Left lobe of liver (tissue), 2 donors: ENCODE measurements at regions not wholly inside any gene's neighbourhood (a gene's known extent, or its start where the extent isn't known, plus 50 kb on each side); places are given as distances from the start of the nearest gene placed in this dataset.

ENCODE experiments used
- ATAC-seq: fragments of 200-7000 bp; cut with Tn5 transposase; one replicate; pipeline ENCODE4 v1.9.1; 2020; ENCODE audit warnings: mild to moderate bottlenecking, moderate library complexity
- DNase-seq: peaks from one replicate; pipeline ENCODE4 v3.0.0-alpha.2; 2020; ENCODE audit warnings: low spot score
- donor health status: DM: no; HTN: no; CAD: no; lungs with moderate emphysema.
- donor health status: DM: no; HTN: yes; CAD: no.

DNA sequence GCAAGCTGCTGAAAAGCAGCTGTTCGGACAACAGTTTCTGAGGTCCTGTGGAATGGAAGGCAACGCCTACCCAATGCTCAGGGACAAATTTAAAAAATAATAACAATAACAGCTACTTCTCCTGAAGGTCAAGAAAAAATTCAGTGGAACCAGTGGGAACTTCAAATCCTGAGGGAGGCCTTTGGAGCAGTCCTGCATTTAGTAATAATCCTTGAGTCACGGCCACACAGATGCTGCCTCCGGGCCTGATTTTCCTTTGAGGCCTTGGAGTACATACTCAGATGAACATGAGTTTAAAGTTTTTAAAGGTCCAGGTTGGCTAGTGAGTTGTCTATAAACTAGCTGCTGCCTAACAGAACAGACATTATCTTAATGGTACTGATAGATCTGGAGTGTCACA lies 268.0 kb downstream of the MSRB3 start:
- ATAC-seq = no peak
- no peak for DNase-seq

DNA sequence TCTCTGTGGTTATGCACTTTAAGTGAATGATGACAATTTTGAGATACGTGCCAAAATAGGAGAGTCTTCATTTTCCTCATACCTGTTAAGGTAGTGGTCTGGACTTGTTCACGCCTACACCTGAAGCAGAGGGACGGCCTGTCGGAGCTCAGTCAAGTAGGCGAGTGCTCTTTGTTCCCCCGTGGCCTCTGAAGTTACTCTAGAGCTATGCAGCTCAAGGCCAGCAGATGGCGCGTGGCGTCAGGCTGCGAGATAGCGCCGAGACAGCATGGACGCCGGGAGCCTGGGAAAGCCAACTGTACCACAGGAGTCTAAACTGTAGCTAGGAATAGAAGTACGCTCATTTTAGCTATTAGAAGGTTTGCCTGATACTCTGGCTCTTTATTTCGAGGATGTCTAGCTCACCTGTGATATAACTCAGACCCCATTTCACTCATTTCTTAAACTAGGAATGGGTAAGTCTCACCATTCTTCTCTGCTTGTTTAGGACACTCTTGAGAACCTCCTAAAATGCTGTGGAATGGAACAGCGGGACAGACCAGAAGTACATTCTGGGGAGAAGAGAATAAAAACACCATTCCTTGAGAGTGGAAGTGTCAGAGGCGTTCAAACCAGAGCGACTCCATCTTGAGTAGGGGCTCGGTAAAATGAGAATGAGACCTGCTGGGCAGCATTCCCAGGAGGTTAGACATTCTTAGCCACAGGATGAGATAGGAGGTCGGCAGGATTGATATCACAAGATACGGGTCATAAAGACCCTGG lies 267.4 kb upstream of the HMGA2 start:
- DNase-seq (peak; percentile 77), ATAC-seq (peak; percentile 100)

DNA sequence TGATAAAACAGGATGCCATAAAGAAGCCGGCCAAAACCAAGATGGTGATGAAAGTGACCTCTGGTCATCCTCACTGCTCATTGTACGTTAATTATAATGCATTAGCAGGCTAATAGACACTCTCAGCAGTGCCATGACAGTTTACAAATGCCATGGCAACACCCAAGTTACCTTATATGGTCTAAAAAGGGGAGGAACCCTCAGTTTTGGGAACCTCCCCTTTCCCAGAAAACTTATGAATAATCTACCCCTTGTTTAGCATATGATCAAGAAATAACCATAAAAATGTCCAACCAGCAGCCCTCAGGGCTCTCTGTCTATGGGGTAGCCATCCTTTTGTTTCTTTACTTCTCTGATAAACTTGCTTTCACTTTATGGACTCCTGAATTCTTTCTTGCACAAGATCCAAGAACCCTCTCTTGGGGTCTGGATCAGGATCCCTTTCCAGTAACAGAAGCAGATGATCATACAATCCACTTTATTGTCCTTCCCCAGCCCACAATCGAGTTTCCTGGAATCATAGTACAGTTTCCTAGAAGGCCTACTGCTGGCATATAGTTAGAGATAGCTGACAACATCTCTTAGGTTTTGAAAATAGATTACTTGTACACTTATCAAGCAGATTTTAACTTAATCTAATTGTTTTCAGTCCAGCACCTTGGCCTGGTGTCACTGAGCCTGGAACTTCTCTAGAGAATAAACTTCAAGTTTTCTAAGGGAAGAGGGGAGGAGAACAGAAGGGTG lies 266.7 kb upstream of the HMGA2 start:
- DNase-seq (no peak), ATAC-seq (no peak)

DNA sequence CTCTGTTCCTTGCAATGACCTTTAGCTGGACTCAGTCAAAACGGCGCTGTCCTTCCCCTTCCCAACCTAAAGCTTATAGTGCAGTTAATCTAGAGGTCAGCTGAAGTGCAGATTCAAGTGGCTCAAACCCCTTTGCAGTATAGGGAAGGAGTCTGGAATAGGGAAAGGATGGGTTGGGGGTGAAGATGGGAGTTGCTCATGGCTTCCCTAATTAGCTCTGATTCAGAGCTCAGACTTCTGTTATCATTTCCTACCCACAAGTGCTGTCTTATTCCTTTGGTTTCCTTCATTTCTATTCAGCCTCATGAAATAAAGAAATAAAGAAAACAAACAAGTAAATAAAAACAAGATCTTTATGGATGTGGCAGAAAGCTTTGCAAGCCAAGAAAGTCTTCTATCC lies 264.0 kb upstream of the HMGA2 start:
- ATAC-seq (no peak), DNase-seq (no peak)

DNA sequence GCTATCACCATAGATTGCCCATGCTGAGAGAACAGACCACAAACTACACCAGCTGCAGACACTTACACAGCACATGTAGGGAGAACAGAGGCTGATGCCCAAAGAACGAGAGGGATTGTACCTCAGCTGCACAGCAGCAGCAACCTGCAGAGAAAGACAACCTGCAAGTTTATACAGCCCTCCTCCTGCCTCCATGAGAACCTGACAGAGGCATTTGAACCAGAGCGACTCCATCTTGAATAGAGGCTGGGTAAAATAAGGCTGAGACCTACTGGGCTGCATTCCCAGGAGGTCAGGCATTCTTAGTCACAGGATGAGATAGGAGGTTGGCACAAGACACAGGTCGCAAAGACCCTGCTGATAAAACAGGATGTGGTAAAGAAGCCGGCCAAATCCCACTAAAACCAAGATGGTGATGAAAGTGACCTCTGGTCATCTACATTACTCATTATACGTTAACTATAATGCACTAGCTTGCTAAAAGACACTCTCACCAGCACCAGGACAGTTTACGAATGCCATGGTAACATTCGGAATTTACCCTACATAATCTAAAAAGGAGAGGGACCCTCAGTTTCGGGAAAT lies 262.4 kb upstream of the HMGA2 start:
- no peak for DNase-seq
- no peak for ATAC-seq

DNA sequence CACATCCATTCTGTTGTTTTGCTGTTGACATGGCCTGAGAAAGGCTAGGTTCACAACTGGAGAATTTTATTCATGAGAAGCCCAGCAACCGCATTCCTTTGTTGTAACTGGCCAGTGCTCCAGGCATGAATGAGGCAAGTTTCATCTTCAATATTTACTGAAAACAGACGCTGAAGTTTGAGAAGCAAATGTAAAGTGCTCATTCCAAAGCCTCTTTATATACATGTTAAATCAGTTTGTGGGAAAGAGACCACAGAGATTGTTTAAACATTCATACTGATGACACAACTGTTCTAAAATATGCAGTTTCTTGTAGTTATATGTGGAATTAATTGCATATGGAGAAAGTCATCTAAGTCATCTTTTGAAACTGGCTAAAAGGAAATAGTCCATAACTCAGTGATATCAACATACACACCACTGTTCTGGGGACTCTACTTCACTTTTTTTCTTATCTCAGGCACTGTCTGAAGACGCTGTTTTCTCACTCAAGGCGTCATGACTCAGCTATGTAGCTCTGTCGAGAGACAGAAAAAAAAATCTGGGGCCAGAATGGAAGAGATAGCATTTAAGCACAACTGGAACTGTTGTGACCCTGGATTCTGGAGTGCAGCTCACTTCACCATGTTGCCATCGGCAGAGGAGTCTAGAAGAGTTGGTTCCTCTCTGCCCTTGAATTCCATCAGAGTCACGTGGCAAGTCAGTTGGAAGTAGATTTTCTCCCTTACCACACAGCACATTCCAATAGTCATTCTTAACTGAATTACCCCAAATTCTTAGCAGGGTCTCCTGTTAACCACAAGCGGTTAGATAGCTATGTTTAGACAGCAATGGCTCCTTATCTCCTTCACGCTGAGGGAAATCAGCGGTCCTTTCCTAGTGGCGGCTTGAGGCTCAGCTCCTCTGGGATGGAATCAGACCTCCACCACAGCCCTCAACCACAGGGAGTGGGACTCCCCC lies 258.4 kb upstream of the HMGA2 start:
- ATAC-seq (no peak), DNase-seq (no peak)

DNA sequence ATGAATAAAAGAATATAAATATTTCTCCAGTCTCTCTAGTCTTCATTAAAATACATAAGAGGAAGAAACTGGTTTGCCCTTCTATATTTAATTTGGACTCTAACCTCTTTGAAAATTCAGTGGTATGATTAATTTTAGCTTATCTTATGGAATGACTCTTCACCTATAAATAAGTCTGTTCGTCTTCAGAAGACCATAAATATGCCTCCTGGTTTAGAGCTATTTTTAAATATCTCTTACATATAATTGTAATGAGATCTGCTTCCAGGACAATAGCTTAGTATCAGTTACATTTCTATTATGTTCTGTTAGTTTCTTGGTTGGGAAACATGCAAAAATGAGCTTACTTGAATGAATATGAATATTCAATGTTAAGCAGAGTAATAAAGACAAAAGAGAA lies 257.5 kb upstream of the HMGA2 start:
- DNase-seq = no peak
- ATAC-seq = no peak

DNA sequence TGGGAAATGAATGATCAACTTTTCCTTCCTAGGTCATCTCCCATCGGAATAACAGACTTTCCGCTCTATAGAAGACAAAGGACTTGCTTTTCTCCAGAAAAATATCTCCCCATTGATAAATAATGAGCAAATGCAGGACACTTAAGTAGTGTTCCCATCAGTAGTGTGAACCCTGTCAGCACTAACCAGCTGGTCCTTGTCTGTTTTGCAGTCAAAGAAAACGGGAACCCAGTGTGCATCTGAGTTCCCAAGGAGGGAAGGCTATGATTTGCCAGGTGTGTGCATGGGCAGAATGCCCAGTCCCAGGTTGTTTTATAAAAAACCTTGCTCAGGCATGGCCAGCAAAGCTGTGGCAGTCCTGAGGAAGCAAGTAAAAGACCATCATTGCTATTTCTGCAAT lies 256.5 kb upstream of the HMGA2 start:
- ATAC-seq (no peak), DNase-seq (no peak)

DNA sequence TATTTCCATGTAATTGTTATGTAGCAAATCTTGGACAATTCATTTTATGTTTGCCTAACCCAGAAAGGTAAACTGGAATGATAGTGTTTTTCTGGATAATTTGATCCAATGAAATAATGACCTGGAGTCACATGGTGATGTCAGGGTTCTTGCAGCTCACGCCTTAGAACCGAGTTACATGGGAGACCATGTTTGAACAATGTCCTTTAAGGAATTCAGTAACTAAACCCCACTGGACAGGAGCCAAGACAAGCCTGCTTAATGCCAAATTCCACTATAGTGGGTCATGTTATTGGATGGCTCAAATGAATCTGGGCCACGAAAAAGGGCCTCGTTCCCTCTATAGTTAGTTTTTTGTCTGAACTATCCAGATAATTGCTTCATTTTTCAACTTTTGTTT lies 255.8 kb upstream of the HMGA2 start:
- no peak for DNase-seq
- ATAC-seq = no peak

DNA sequence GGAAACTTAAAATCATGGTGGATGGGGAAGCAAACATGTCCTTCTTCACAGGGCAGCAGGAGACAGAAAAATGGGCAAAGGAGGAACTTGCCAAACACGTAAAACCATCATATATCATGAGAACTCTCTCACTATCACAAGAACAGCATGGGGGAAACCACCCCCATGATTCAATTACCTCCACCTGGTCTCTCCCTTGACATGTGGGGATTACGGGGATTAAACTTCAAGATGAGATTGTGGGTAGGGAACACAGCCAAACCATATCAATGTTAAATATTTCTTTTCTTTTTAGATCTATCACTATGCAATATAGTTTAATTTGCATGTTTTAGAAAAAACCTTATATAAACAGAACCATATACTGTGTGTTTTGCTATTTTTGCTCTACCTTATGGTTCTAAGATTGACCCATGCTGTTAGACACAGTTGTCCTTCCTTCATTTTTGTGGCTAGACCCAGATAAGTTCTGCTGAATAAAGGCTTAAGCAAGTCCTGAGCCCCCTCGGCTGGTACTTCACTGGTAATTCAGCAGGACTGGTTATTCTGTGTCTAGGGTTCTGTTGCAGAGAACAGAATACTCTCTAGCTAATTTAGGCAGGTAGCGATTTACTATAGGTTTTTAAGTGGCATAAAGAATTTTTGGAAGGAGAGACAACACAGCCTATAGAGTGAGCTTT lies 253.7 kb upstream of the HMGA2 start:
- no peak for DNase-seq
- ATAC-seq = no peak

DNA sequence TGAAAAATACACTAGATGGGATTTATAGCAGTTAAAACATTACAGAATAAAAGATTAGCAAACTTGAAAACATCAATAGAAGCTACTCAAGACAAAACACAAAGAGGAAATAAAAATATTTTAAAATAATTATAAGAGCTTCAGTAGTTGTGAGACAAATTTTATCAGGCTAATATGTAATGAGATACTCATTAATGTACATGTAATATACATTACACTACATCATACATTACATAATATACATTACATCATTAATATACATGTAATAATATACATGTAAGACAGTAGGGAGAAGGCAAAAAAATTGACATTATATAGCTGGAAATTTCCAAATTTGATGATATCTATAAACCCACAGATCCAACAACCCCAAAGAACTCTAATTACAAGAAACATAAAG lies 249.4 kb upstream of the HMGA2 start:
- DNase-seq (no peak), ATAC-seq (no peak)

DNA sequence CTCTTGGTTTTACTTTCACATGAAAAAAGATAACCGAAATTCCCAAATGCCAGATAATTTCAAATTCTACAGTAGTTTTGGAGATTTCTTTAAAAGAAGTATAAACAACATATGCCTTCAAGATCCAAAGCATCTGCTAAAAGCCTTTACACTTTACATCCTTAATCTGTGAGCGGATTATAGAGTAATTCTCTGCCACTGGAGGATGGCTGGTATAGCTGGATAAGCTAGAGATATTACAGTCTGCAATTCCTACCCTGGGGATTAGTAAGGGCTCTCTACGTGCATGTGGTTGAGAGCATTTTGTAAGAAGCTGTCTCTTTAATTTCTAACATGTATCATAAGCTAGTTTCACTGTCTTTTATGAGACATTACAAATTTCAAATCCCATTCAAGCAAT lies 240.3 kb upstream of the HMGA2 start:
- ATAC-seq (no peak), DNase-seq (no peak)

DNA sequence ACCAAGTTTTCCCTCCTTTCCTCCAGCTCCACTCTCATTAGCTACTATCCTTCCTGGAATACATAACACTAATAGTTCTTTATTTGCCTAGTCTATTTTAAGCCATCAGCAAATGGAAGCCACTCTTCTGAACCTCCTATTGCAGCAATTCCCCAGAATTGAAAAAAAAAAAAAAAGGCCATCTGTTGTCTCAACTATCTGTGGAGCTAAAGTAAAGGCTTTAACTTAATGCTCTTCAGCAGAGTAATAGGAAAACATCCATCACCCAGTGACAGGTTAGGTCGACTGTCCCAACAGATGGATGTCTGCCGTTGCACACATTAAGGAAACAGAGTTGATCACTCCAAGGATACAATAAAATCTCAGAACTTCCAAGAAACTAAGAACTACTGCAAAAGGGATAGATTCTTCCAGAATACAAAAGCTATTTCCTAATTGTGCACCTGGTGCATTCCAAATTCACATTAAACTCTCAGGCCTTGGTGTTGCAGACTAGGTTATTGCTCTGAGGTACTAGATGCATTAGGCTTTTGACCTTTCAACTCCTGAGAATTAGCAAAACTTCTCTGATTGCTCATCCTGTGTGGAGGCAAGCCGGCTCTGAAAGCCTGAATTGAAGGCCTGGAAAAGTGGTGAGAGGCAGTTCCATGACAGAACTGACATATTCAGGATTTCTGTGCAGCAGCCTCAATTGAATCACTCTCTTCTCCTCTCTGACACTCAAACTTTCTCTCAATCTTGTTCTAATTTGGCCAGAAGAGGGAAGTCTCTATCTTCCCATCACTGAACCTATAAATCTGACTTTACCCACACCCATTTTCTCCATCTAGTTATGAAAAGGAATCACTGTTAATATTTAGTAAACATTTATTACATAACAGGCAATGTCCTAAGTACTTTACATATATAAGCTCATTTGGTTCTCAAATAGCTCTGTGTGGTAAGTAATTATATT lies 238.4 kb upstream of the HMGA2 start:
- DNase-seq (no peak), ATAC-seq (no peak)

DNA sequence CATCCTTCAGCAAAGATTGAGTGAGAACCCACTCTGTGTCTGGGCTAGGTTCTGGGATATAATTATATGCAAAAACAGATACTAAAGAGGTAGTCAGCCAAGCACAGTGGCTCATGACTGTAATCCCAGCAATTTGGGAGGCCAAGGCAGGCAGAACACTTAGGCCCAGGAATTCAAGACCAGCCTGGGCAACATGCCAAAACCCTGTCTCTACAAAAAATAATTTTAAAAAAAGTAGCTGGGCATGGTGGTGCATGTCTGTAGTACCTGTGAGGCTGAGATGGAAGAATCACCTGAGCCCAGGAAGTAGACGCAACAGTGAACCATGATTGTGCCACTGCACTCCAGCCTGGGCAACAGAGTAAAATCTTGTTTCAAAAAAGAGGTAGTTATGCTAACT lies 237.5 kb upstream of the HMGA2 start:
- ATAC-seq (no peak), DNase-seq (no peak)

DNA sequence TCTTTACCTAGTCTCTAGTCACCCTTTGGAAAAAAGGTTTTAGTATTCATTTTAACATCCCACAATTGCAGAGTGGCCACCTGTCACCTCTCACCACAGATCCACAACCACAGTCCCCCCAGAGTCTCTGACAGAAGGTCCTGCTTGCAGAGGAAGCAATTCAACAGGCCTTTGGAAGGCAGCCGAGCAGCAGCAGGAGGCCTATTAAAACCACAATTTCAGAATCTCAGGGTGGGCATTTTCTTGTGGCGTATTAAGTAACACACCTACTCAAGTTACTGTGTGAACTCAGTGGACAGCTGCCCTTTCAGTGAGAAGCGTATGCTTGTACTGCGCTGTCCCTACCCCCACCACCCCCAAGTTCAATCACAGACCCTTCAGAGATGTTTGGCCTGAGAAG lies 234.0 kb upstream of the HMGA2 start:
- DNase-seq = no peak
- no peak for ATAC-seq

DNA sequence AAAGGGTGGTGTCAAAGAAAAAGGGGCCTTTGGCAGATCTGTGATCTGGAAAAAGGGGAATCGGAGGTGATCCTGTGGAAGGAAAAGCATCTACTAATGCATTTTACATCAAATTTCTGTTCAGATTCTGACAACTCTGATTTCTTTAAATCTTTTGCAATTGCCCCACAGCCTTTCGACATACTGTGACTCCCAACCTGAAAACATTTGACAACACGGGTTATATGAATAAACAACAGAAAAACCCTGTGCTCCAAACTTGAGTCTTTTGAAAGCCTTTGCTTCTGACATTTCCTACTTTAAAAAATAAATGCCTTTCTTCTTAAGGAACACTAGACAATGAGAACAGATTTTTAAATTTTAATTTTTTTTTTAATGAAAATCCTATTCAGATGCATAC lies 231.9 kb upstream of the HMGA2 start:
- DNase-seq (no peak), ATAC-seq (no peak)

DNA sequence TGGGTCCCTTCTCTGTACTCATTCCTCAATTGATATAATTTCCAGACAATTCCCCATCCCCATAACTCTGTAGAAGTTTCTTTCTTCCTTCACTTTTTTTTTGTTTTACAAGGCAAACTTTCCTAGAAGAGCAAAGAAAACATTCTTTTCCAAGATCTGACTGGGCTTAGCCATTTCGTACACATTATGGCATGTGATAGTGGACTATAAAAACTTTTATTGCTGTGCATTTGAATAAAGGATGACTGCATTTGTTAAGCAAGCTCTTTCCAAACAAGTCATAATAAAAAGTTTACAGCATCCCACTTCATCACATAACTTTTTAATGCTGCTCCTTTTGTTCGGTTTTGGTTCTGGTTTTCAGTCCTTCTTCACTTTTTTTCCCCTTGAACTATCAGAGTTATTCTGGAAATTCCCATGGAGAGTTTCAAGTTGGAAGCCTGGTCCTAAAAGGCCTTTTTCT lies 231.0 kb upstream of the HMGA2 start:
- DNase-seq (no peak), ATAC-seq (no peak)

DNA sequence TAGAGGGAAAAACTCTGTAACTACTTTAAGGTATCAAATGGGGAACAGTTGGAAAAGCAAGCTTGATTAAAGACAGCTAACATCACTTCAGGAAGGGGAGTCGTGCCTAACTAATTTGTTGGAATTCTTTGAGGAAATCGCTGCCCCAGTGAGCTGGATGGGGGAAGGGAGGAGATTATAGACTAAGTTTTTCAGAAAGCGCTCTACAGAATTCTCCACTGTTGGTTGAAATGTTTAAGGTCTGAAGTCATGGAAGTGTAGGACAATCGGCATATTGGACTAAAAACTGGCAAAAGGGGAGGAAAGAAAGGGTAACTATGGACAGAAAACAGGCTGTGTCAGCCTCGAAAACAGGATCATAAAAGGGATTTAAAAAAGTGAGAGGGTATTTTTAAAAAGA lies 229.9 kb upstream of the HMGA2 start:
- ATAC-seq (no peak), DNase-seq (no peak)

DNA sequence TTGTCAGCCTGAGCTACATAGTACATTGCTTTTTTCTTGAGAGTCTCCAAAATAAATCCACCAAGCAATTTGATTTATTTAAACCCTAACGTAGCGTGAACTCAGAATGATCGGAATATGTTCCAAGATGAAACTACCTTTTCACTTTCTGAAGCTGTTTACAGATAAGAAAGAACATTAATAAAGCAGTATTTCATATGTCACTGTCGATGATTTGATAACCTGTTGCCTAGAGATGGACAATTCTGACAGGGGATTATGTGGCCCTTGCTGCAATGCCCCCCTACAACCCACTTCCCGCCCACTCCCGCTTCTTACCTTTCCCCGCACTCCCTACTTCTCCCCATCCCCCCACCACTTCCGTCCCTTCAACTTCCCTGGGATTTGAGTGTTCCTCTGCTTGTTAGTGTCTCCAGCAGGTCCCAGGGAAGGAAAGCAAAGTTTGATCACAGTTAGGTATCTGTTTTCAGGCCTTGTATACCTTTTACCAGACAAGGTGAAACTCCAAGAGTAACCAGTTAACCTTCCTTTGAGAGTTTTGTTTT lies 229.2 kb upstream of the HMGA2 start:
- ATAC-seq (no peak), DNase-seq (no peak)
